GM12878 (cell line): ENCODE measurements at regions not wholly inside any gene's neighbourhood (a gene's known extent, or its start where the extent isn't known, plus 50 kb on each side); places are given as distances from the start of the nearest gene placed in this dataset.

Experiments used
- ATAC-seq: fragments of 200-7000 bp; cut with Tn5 transposase; 3 replicates; pipeline ENCODE4 v1.9.1; 2020; ENCODE audit warnings: mild to moderate bottlenecking, moderate library complexity
- BruUV-seq: library from RNA; stranded (reverse); fragments of 400-500 nt; replicated peaks from 2 replicates; lab custom pipeline; 2021; lab: Mats Ljungman, UMichigan
- CTCF ChIA-PET: fragments of 300-600 bp; sonication (Branson Sonifier 250); formaldehyde crosslinking; extraction: SDS; loops from one replicate; lab custom pipeline; 2021; ENCODE audit warnings: inconsistent platforms; lab: Yijun Ruan, JAX
- POLR2A ChIA-PET: fragments of 350-600 bp; formaldehyde crosslinking; extraction: SDS; loops from one replicate; lab custom pipeline; 2021; ENCODE audit warnings: inconsistent platforms; lab: Charles Lee
- RAD21 ChIA-PET: fragments of 300-600 bp; sonication (Branson Sonifier 250); formaldehyde crosslinking; loops from one replicate; lab custom pipeline; 2023; ENCODE audit warnings: antibody characterized with exemption; ENCODE audit not compliant: unreplicated experiment; lab: Charles Lee
- SMC1A ChIA-PET: fragments of 300-600 bp; sonication (Branson Sonifier 250); formaldehyde crosslinking; loops from one replicate; lab custom pipeline; 2023; ENCODE audit not compliant: unreplicated experiment, uncharacterized antibody; lab: Charles Lee
- DNase-seq: peaks from one replicate; pipeline ENCODE4 v3.0.0-alpha.2; 2011; ENCODE audit warnings: low read depth, low spot score
- FAIRE-seq: peaks from 3 replicates; lab custom pipeline; 2011; peaks lifted over from hg19 to GRCh38; lab: Jason Lieb, UNC
- H2AFZ ChIP-seq: 2 replicates; pipeline ENCODE4 v1.6.0; 2011; ENCODE audit warnings: low read depth, low read length, control low read depth; ENCODE audit not compliant: control insufficient read depth
- H3K27ac ChIP-seq: 2 replicates; pipeline ENCODE4 v1.5.1; 2011; ENCODE audit warnings: control low read depth; ENCODE audit not compliant: control insufficient read depth, insufficient read depth
- H3K27me3 ChIP-seq, 2 experiments: replicated peaks in 1 of 2; 2 replicates each; pipeline versions ENCODE4 v1.6.0 to v1.6.1; 2011; ENCODE audit warnings: low read length in 1 of 2; ENCODE audit not compliant: control insufficient read depth in 2 of 2, insufficient read depth in 2 of 2
- H3K36me3 ChIP-seq, 2 experiments: 2 replicates each; pipeline ENCODE4 v1.5.1; 2011; ENCODE audit warnings: low read length in 1 of 2; ENCODE audit not compliant: control insufficient read depth in 2 of 2, insufficient read depth in 2 of 2
- H3K4me1 ChIP-seq: 2 replicates; pipeline ENCODE4 v1.6.1; 2011; ENCODE audit warnings: mild to moderate bottlenecking, low read length, moderate library complexity, mixed read lengths; ENCODE audit not compliant: control insufficient read depth, insufficient read depth
- H3K4me2 ChIP-seq: 2 replicates; pipeline ENCODE4 v1.6.0; 2011; ENCODE audit warnings: control low read depth; ENCODE audit not compliant: control insufficient read depth, insufficient read depth
- H3K4me3 ChIP-seq: fragments of 200-600 bp; sonication (generic); 2 replicates; pipeline ENCODE4 v1.5.1; 2016
- H3K79me2 ChIP-seq: 2 replicates; pipeline ENCODE4 v1.6.0; 2011; ENCODE audit warnings: low read length; ENCODE audit not compliant: control insufficient read depth, insufficient read depth
- H3K9ac ChIP-seq: 2 replicates; pipeline ENCODE4 v1.8.0; 2011; ENCODE audit warnings: low read length, control low read depth, mixed read lengths; ENCODE audit not compliant: control insufficient read depth, insufficient read depth
- H3K9me3 ChIP-seq: replicated peaks from 3 replicates; pipeline ENCODE4 v1.5.1; 2011; ENCODE audit warnings: mild to moderate bottlenecking, low read length; ENCODE audit not compliant: control insufficient read depth, insufficient read depth
- H4K20me1 ChIP-seq: 2 replicates; pipeline ENCODE4 v1.6.0; 2011; ENCODE audit not compliant: control insufficient read depth, insufficient read depth
- ASH2L ChIP-seq: fragments of 300-600, 200-600 bp; sonication (generic); IDR thresholded peaks from 2 replicates; pipeline ENCODE4 v1.6.1; 2017; ENCODE audit warnings: low read depth, mild to moderate bottlenecking, borderline replicate concordance
- BACH1 ChIP-seq: fragments of 450-650 bp; IDR thresholded peaks from 2 replicates; pipeline ENCODE4 v1.6.1; 2017; ENCODE audit warnings: mild to moderate bottlenecking, borderline replicate concordance
- CHD4 ChIP-seq: fragments of 200-600 bp; sonication (generic); IDR thresholded peaks from 2 replicates; pipeline ENCODE4 v1.6.1; 2016; ENCODE audit warnings: mild to moderate bottlenecking
- DPF2 ChIP-seq: fragments of 450-650 bp; IDR thresholded peaks from 2 replicates; pipeline ENCODE4 v1.6.1; 2017; ENCODE audit warnings: mild to moderate bottlenecking
- ETV6 ChIP-seq, 2 experiments: fragments of 450-650 bp in 1 of 2; IDR thresholded peaks in 1 of 2; conservative IDR thresholded peaks in 1 of 2; 2 replicates each; pipeline ENCODE4 v1.6.1; 2014; ENCODE audit warnings: antibody characterized with exemption in 1 of 2, borderline replicate concordance in 1 of 2, low read depth in 1 of 2, mild to moderate bottlenecking in 1 of 2, moderate library complexity in 1 of 2
- GATAD2B ChIP-seq: fragments of 450-650 bp; conservative IDR thresholded peaks from 2 replicates; pipeline ENCODE4 v1.6.1; 2017; ENCODE audit warnings: low read depth, mild to moderate bottlenecking, moderate library complexity
- JUNB ChIP-seq: IDR thresholded peaks from 2 replicates; pipeline ENCODE4 v1.6.1; 2016; ENCODE audit warnings: antibody characterized with exemption, mild to moderate bottlenecking
- MAX ChIP-seq: IDR thresholded peaks from 2 replicates; pipeline ENCODE4 v1.6.1; 2012; ENCODE audit warnings: low read depth, low read length, improper control_type of control experiment
- MTA3 ChIP-seq: IDR thresholded peaks from 2 replicates; pipeline ENCODE4 v1.6.1; 2012; ENCODE audit warnings: low read length, inconsistent platforms, borderline replicate concordance
- MXI1 ChIP-seq: fragments of 150-350 bp; IDR thresholded peaks from 2 replicates; pipeline ENCODE4 v1.6.1; 2011; ENCODE audit warnings: low read depth, mild to moderate bottlenecking, inconsistent platforms, low read length, improper control_type of control experiment
- RCOR1 ChIP-seq: conservative IDR thresholded peaks from 2 replicates; pipeline ENCODE4 v1.6.1; 2012; ENCODE audit warnings: low read depth, low read length, improper control_type of control experiment
- RUNX3 ChIP-seq: IDR thresholded peaks from 2 replicates; pipeline ENCODE4 v1.6.1; 2012; ENCODE audit warnings: low read length, inconsistent platforms
- SMARCA5 ChIP-seq: fragments of 450-650 bp; IDR thresholded peaks from 2 replicates; pipeline ENCODE4 v1.6.1; 2017; ENCODE audit warnings: mild to moderate bottlenecking
- SP1 ChIP-seq: IDR thresholded peaks from one replicate; pipeline ENCODE4 v1.6.1; 2011; ENCODE audit warnings: low read depth, low read length
- YBX1 ChIP-seq: fragments of 450-650 bp; IDR thresholded peaks from 2 replicates; pipeline ENCODE4 v1.6.1; 2016; ENCODE audit warnings: antibody characterized with exemption
- ZBED1 ChIP-seq: IDR thresholded peaks from 2 replicates; pipeline ENCODE4 v1.6.1; 2016; ENCODE audit warnings: borderline replicate concordance
- ZNF592 ChIP-seq: fragments of 450-650 bp; IDR thresholded peaks from 2 replicates; pipeline ENCODE4 v1.6.1; 2017; ENCODE audit warnings: mild to moderate bottlenecking, moderate library complexity
- ZSCAN29 ChIP-seq: fragments of 450-650 bp; IDR thresholded peaks from 2 replicates; pipeline ENCODE4 v1.6.1; 2017; ENCODE audit warnings: mild to moderate bottlenecking, moderate library complexity
- WGBS: methylation state at CpG from one replicate; pipeline ENCODE4 v1.1.6; 2016; ENCODE audit warnings: low lambda C conversion rate; ENCODE audit not compliant: insufficient replicate concordance, insufficient coverage; ENCODE audit errors: missing lambda C conversion rate; 5-methylcytosine and 5-hydroxymethylcytosine counted together
- in situ Hi-C: fragments of 300-500 bp; cut with MboI; formaldehyde crosslinking; loops from 9 replicates; pipeline ENCODE4 v1.14.3; 2018; ENCODE audit warnings: mixed read lengths
- intact Hi-C: fragments of 100-400 bp; cut with micrococcal nuclease; formaldehyde crosslinking; loops from one replicate; pipeline ENCODE4 v1.14.2; 2022; ENCODE audit not compliant: unreplicated experiment

DNA sequence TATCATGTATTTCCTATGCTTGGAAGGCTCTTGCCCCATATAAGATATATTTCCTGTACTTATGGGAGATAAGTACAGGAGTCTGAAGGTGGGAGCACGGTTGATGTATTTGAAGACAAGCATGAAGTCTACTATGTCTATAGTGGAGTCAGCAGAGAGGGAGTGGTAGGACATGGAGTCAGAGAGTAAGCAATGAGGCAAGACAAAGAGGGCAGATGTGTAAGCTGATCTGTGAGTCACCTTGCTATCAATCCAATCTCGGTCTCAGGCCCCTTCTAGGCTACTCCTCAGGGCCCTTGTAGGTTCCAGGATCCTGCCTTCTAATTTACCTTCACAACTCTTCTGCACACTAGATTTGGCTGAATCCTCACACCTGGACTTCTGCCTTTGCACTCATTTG, 105.5 kb downstream of the MACIR start:
- Histone ChIP-seq H3K4me3 (no peak overlapping the region), H3K36me3 (no peaks in the 10 kb centered on the region), H3K27me3 (no peaks in the 10 kb centered on the region), H3K9ac (no peak overlapping the region), H2AFZ (no peak overlapping the region), H3K9me3 (no peaks in the 10 kb centered on the region), H3K79me2 (no peaks in the 10 kb centered on the region), H3K4me2 (no peak overlapping the region), H4K20me1 (no peaks in the 10 kb centered on the region), H3K27ac (no peak overlapping the region), H3K4me1 (no peaks in the 10 kb centered on the region)
- no TSS peak for BruUV-seq
- in situ Hi-C loops = no loop called here
- ChIA-PET POLR2A (no interaction called here), RAD21 (no interaction called here), SMC1A (interaction anchor here (0.7 kb wide), 1 partner anchor 108 kb away, joined by 3 read pairs; no protein-coding TSS in a partner anchor), CTCF (no interaction called here)
- no peak for FAIRE-seq
- WGBS = 47% methylated on average over 2 of the region's 2 CpGs
- TF ChIP-seq JUNB = no peak
- TF ChIP-seq SMARCA5 = no peak
- TF ChIP-seq MTA3 = no peak
- TF ChIP-seq BACH1 = no peak
- TF ChIP-seq RCOR1 = no peak
- TF ChIP-seq SP1 = no peak
- no peak for TF ChIP-seq MXI1
- no peak for TF ChIP-seq YBX1
- no peak for TF ChIP-seq GATAD2B
- TF ChIP-seq CHD4 = no peak
- DNase-seq = no peak
- intact Hi-C loops = no loop called here
- ATAC-seq = no peak

DNA sequence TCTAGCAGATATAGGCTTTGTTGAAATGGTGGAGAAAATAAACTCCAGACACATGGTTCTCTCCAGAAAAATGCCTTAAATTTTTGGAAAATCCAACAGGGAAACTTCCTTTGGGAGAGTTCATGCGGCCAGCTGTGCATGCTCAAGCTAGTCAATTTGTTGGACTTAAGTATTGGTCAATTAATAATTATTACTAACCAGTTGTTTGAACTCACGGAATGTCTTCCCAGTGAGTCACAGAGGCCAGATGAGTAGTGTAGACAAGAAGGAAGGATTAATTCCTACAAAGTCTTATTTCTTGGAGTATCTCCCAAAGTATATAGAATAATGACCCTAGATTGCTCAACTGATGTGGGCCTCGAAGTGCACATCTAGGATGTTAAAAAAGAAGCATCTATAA, 103.6 kb downstream of the MACIR start:
- WGBS = 51% methylated on average over 3 of the region's 3 CpGs
- Histone ChIP-seq H3K9me3 (no peaks in the 10 kb centered on the region), H3K9ac (no peak overlapping the region), H3K36me3 (no peaks in the 10 kb centered on the region), H3K27ac (no peak overlapping the region), H3K4me3 (no peak overlapping the region), H2AFZ (no peak overlapping the region), H3K79me2 (no peaks in the 10 kb centered on the region), H4K20me1 (no peaks in the 10 kb centered on the region), H3K4me1 (0 out of 2 replicates have a peak, but pooled peaks cover 1% of the 10 kb centered on the region), H3K4me2 (no peak overlapping the region), H3K27me3 (no peaks in the 10 kb centered on the region)
- intact Hi-C loops = no loop called here
- ChIA-PET CTCF (no interaction called here), RAD21 (no interaction called here), POLR2A (interaction anchor here (0.9 kb wide), 1 partner anchor 12 kb away, joined by 3 read pairs; no protein-coding TSS in a partner anchor), SMC1A (interaction anchor here (1.4 to 1.6 kb wide), 2 partner anchors 11 to 37 kb away, joined by 3 read pairs; no protein-coding TSS in a partner anchor)
- DNase-seq (no peak), FAIRE-seq (no peak), ATAC-seq (no peak)
- in situ Hi-C loops = no loop called here
- no TSS peak for BruUV-seq
- TF ChIP-seq ASH2L = no peak
- TF ChIP-seq ZSCAN29 = no peak
- TF ChIP-seq ETV6 (conservative IDR thresholded peaks at IDR 0.05 in 1 of 2, IDR thresholded peaks at IDR 0.05 in 1 of 2; ENCODE audit: borderline replicate concordance in 1 of 2, low read depth in 1 of 2) = no peak
- TF ChIP-seq RUNX3 = no peak
- no peak for TF ChIP-seq ZBED1
- TF ChIP-seq RCOR1 = no peak
- no peak for TF ChIP-seq DPF2
- no peak for TF ChIP-seq ZNF592
- no peak for TF ChIP-seq MAX
